ENCODE measurements at regions not wholly inside any gene's neighbourhood (a gene's known extent, or its start where the extent isn't known, plus 50 kb on each side); places are given as distances from the start of the nearest gene placed in this dataset.
A peak's percentile ranks its signal among the peaks of the same experiment; 100 is the strongest.

DNA sequence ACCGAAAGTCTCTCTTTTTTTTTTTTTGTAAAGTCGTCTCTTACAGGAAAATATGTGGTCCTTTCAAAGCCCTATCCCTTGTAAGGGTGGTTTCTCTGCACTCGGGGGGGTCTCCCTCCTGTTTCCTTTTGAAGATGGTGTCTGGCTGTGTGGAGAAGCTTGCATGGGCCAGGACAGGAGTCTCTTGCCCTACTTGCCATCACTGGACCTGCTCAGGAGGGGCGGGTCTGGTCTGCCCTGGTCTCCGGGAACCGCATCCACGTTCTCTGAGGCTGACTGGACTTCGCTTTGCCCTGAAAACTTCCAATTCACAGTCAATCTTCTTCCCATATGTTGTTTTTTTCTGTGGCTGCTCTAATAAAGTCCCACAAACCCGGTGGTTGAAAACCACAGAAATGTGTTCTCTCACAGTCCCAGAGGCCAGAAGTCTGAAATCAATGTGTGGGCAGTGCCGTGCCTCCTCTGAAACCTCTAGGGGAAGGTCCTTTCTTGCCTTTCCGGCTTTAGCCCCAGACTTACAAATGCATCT, 92.9 kb upstream of the IER5L start:
- Mint-ChIP-seq H3K27me3 (no peaks in the 10 kb centered on the region), H3K4me1 (peaks cover 25% of the 10 kb centered on the region), H3K9me3 (ENCODE audit: low read depth) (no peaks in the 10 kb centered on the region), H3K36me3 (ENCODE audit: low read depth) (no peaks in the 10 kb centered on the region), H3K4me3 (peak overlapping the region; percentile 35), H3K27ac (peak overlapping the region; percentile 34)
- ATAC-seq = peak; percentile 9
- intact Hi-C loops (cut with DNase I, micrococcal nuclease) = no loop called here
- CTCF ChIA-PET = no interaction called here
- peak; percentile 18 for DNase-seq
- POLR2A ChIA-PET = no interaction called here

DNA sequence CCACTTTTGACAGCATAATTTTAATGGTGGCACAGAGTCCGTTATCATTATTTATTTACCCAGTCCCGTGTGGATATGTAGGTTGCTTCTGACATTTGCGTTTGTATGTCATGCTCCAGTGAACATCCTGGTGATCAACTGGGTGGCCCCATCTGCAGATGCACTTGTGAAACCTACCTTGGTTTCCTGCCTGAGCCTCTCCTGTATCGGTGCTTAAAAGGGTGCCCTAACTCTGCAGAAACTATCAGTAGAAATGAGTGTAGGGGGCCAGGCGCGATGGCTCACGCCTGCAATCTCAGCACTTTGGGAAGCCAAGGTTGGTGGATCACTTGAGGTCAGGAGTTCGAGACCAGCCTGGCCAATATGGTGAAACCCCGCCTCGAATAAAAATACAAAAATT, 92.1 kb upstream of the IER5L start:
- DNase-seq = peak; percentile 76
- Mint-ChIP-seq H3K36me3 (ENCODE audit: low read depth) (no peaks in the 10 kb centered on the region), H3K9me3 (ENCODE audit: low read depth) (no peaks in the 10 kb centered on the region), H3K4me1 (peaks cover 25% of the 10 kb centered on the region), H3K4me3 (no peak overlapping the region), H3K27me3 (no peaks in the 10 kb centered on the region), H3K27ac (no peak overlapping the region)
- POLR2A ChIA-PET = no interaction called here
- intact Hi-C loops (cut with DNase I, micrococcal nuclease) = no loop called here
- ATAC-seq = peak; percentile 97
- CTCF ChIA-PET = no interaction called here

DNA sequence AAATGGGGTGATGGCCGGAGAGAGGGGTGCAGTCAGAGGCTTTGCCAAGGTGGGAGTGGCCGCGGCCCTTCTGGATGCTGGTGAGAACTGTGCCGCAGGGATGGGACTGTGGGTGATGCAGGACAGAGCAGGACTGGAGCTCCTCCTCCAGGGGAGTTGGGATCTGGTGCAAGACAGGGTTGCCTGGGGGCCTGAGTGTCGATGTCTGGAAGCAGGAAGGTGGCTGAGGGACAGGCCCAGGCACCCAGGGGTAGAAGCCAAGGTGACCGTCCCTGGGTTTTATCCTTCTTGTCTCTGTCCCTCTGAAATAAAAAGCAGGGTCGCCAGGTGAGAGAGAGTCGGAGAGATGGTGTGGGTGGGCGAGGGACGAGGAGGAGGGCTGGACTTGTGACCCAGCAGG, 89.1 kb upstream of the IER5L start:
- POLR2A ChIA-PET = no interaction called here
- CTCF ChIA-PET = no interaction called here
- no peak overlapping the region for H3K27ac Mint-ChIP-seq

DNA sequence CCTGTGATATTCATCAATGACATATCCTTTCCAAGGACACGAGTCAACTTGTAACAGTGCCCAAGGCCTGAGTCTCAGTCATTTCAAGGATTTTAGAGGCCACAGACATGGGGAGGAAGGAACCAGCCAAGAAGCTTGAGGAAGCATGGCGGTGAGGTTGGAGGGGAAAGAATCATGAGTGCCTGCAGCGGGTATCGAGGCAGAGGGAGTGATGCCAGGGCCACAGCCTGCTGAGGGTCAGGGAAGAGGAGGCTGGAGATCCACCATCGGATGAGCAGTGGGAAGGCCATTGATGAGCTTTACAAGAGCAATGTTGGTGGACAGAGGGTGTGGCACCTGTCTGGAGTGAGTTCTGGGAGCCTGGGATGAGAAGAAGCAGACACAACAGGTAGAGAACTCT, 88.5 kb upstream of the IER5L start:
- no peaks in the 10 kb centered on the region for H3K27me3 Mint-ChIP-seq
- ATAC-seq = no peak
- ChIA-PET CTCF (no interaction called here), POLR2A (no interaction called here)
- DNase-seq = no peak
- no peak overlapping the region for H3K27ac Mint-ChIP-seq
- no peak overlapping the region for H3K4me3 Mint-ChIP-seq
- no peaks in the 10 kb centered on the region for H3K9me3 Mint-ChIP-seq (ENCODE audit: low read depth)
- no peaks in the 10 kb centered on the region for H3K36me3 Mint-ChIP-seq (ENCODE audit: low read depth)
- intact Hi-C loops (cut with DNase I, micrococcal nuclease) = no loop called here
- peaks cover 22% of the 10 kb centered on the region for H3K4me1 Mint-ChIP-seq

More for the DNA sequence above, 89.1 kb upstream of the IER5L start:
- no peak for DNase-seq
- Mint-ChIP-seq H3K4me3 (no peak overlapping the region), H3K36me3 (ENCODE audit: low read depth) (no peaks in the 10 kb centered on the region), H3K4me1 (peaks cover 25% of the 10 kb centered on the region), H3K9me3 (ENCODE audit: low read depth) (no peaks in the 10 kb centered on the region), H3K27me3 (no peaks in the 10 kb centered on the region)
- intact Hi-C loops (cut with DNase I, micrococcal nuclease) = no loop called here
- ATAC-seq = no peak

DNA sequence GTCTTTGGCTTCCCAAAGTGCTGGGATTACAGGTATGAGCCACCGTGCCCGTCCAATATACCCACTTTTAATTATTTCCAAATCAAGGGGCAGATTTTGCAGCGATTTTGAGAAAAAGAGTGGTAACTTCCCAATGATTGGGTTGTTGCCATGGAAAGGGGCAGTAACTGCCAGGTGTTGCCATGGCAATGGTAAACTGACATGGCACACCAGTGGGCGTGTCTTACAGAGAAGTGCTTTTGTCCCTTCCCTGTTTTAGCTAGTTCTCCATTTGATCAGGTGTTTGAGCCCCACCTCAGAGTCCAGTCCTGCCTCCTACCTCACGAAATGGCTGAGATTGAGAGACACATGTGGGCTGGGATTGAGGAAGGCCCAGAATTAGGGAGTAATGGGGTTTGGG, 86.3 kb upstream of the IER5L start:
- CTCF ChIA-PET = no interaction called here

DNA sequence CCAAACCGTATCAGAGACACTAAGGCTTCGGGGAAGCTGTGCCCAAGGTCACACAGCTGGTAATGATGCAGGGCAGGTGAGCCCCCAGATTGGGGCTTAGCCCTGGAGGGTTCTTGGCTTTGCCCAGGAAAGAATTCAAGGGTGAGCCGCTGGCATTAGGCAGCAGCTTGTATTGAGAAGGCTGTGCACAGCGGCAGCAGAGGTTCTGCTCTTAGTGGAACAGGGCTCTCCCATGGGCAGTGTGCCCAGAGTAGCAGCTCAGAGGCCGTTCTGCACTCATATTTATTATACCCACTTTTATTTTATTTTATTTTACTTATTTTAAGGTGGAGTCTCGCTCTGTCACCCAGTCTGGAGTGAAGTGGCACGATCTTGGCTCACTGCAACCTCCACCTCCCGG, 85.8 kb upstream of the IER5L start:
- peaks cover 14% of the 10 kb centered on the region for H3K27me3 Mint-ChIP-seq
- H3K4me3 Mint-ChIP-seq = no peak overlapping the region
- DNase-seq (no peak), ATAC-seq (no peak)
- no peak overlapping the region for H3K27ac Mint-ChIP-seq
- ChIA-PET CTCF (no interaction called here), POLR2A (no interaction called here)
- H3K36me3 Mint-ChIP-seq (ENCODE audit: low read depth) = no peaks in the 10 kb centered on the region
- peaks cover 22% of the 10 kb centered on the region for H3K4me1 Mint-ChIP-seq
- H3K9me3 Mint-ChIP-seq (ENCODE audit: low read depth) = no peaks in the 10 kb centered on the region
- intact Hi-C loops (cut with DNase I, micrococcal nuclease) = no loop called here

More for the DNA sequence above, 86.3 kb upstream of the IER5L start:
- POLR2A ChIA-PET = no interaction called here
- Mint-ChIP-seq H3K36me3 (ENCODE audit: low read depth) (no peaks in the 10 kb centered on the region), H3K27me3 (peaks cover 10% of the 10 kb centered on the region), H3K4me1 (peaks cover 17% of the 10 kb centered on the region), H3K4me3 (no peak overlapping the region), H3K9me3 (ENCODE audit: low read depth) (no peaks in the 10 kb centered on the region), H3K27ac (no peak overlapping the region)
- ATAC-seq (no peak), DNase-seq (no peak)
- intact Hi-C loops (cut with DNase I, micrococcal nuclease) = no loop called here

DNA sequence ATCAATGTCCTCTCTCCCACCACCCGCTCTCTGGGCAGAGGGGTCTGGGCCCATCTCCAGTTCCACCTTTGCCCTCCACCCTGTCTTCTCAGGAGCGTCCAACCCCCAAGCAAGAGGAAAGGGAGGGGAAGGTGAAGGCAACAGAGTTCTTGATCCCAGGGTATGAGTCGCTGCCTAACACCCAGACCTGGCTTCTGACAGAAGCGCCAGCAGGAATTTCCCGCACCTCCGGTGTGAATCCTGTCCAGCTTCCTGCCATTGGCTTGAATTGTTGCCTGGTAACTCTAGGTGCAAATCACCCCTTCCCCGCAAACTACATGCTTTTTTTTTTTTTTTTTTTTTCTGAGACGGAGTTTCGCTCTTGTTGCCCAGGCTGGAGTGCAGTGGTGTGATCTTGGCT, 84.2 kb upstream of the IER5L start:
- Mint-ChIP-seq H3K4me1 (peaks cover 27% of the 10 kb centered on the region), H3K4me3 (no peak overlapping the region), H3K27ac (no peak overlapping the region), H3K36me3 (ENCODE audit: low read depth) (no peaks in the 10 kb centered on the region), H3K9me3 (ENCODE audit: low read depth) (no peaks in the 10 kb centered on the region), H3K27me3 (peaks cover 15% of the 10 kb centered on the region)
- CTCF ChIA-PET = no interaction called here
- DNase-seq (no peak), ATAC-seq (no peak)
- intact Hi-C loops (cut with DNase I, micrococcal nuclease) = no loop called here
- POLR2A ChIA-PET = no interaction called here

DNA sequence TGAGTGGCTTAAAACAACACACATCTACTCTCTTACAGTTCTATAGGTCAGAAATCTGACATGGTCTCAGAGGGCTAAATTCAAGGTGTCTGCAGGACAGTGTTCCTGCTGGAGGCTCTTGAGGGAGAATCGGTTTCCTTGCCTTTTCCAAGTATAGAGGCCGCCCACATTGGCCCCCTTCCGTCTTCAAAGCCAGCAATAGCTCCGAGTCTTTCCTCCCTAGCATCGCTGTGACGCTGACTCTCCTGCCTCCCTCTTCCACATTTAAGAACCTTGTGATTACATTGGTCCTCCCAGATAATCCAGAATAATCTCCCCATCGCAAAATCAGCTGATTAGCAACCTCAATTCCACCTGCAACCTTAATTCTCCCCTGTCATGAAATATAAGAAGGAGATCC, 81.3 kb upstream of the IER5L start:
- no peaks in the 10 kb centered on the region for H3K36me3 Mint-ChIP-seq (ENCODE audit: low read depth)
- ATAC-seq (no peak), DNase-seq (no peak)
- intact Hi-C loops (cut with DNase I, micrococcal nuclease) = loop anchor here (2.0 to 5.0 kb wide), 2 partner anchors 82 to 119 kb away; partner anchors contain the start of gene IER5L (in 1 of the 2)
- ChIA-PET CTCF (no interaction called here), POLR2A (interaction anchor here (0.7 to 1.4 kb wide), 2 partner anchors 81 to 122 kb away, joined by 5 to 6 read pairs; partner anchors contain the start of gene IER5L)
- no peak overlapping the region for H3K27ac Mint-ChIP-seq
- H3K4me3 Mint-ChIP-seq = peak overlapping the region; percentile 61
- H3K9me3 Mint-ChIP-seq (ENCODE audit: low read depth) = no peaks in the 10 kb centered on the region
- peaks cover 15% of the 10 kb centered on the region for H3K27me3 Mint-ChIP-seq
- H3K4me1 Mint-ChIP-seq = peaks cover 27% of the 10 kb centered on the region

DNA sequence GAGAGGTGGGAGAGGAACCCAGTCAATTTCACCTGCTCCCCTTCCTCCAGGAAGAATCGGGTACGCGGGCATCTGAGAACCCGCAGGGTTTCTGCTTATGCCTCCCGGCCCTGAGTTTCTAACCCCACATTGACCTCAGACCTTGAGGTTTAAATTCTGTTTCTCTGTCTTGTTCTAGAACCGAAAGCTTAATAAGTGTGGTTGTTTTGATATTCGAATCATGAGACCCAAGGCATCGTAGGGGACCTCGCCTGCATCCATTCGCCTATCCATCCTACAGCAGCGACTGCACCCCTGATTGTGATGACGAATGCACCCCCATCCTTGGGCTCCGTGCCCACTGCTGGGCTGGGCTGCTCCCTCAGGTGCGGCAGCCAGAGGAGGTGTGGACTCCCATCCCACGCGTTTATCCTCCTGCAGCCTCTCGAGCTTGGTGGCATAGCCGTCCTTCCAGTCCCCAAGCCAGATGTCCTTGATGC, 80.8 kb upstream of the IER5L start:
- peaks cover 27% of the 10 kb centered on the region for H3K4me1 Mint-ChIP-seq
- ATAC-seq = peak; percentile 13
- H3K9me3 Mint-ChIP-seq (ENCODE audit: low read depth) = no peaks in the 10 kb centered on the region
- no peaks in the 10 kb centered on the region for H3K36me3 Mint-ChIP-seq (ENCODE audit: low read depth)
- POLR2A ChIA-PET = interaction anchor here (0.7 to 1.4 kb wide), 2 partner anchors 81 to 123 kb away, joined by 5 to 6 read pairs; partner anchors contain the start of gene IER5L
- intact Hi-C loops (cut with DNase I, micrococcal nuclease) = loop anchor here (1.0 to 5.0 kb wide), 9 partner anchors 22 to 367 kb away; partner anchors contain the start of genes IER5L (in 1 of the 2), NTMT1 (in 1 of the 2) and PTPA (in 1 of the 2)
- CTCF ChIA-PET = interaction anchor here (0.6 to 1.2 kb wide), 3 partner anchors 18 to 235 kb away, joined by 3 to 4 read pairs (median 3); no protein-coding TSS in a partner anchor
- DNase-seq = peak; percentile 28
- H3K27me3 Mint-ChIP-seq = peaks cover 15% of the 10 kb centered on the region
- H3K4me3 Mint-ChIP-seq = peak overlapping the region; percentile 61
- H3K27ac Mint-ChIP-seq = no peak overlapping the region

DNA sequence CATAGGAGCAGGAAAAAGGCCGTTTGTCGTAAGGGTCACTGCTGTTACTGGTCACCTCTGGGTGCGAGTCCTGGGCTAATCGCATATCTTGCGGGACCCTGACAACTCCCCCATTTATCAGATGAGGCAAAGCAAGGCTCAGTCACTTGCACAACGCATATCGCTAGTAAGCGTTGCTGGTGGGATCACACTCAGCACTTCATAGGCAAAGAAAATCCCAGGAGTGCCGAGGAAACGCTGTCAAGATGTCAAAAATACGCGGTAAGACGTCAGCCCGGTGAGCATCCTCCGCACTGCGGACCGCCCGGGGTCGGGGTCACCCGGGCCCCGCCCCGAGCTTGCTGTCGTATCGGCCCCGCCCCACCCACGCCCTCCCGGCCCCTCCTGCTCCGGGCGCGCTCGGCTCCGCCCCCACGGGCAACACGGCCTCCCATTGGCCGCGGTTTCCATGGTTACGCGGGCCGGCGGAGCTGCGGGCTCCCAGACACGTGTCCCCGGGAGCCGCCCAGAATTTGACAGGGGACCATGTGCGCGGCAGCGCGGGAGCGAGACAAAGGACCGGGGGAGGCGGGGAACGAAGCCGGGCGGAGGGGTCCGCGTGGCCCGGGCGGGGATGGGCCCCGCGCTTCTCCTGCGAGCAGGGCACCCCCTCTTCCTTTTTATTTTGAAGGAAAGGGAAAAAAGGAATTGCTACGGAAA, 80.2 kb upstream of the IER5L start:
- Mint-ChIP-seq H3K36me3 (ENCODE audit: low read depth) (no peaks in the 10 kb centered on the region), H3K27me3 (peaks cover 15% of the 10 kb centered on the region), H3K9me3 (ENCODE audit: low read depth) (no peaks in the 10 kb centered on the region), H3K4me1 (peaks cover 27% of the 10 kb centered on the region), H3K4me3 (peak overlapping the region; percentile 61), H3K27ac (no peak overlapping the region)
- ATAC-seq = peak; percentile 96
- peak; percentile 96 for DNase-seq
- intact Hi-C loops (cut with DNase I, micrococcal nuclease) = loop anchor here (1.0 to 5.0 kb wide), 9 partner anchors 21 to 368 kb away; partner anchors contain the start of genes IER5L (in 1 of the 2), NTMT1 (in 1 of the 2) and PTPA (in 1 of the 2)
- CTCF ChIA-PET = interaction anchor here (0.6 to 1.2 kb wide), 4 partner anchors 18 to 564 kb away, joined by 3 to 4 read pairs (median 3); no protein-coding TSS in a partner anchor
- POLR2A ChIA-PET = interaction anchor here (0.7 to 1.4 kb wide), 2 partner anchors 80 to 124 kb away, joined by 5 to 6 read pairs; partner anchors contain the start of gene IER5L

DNA sequence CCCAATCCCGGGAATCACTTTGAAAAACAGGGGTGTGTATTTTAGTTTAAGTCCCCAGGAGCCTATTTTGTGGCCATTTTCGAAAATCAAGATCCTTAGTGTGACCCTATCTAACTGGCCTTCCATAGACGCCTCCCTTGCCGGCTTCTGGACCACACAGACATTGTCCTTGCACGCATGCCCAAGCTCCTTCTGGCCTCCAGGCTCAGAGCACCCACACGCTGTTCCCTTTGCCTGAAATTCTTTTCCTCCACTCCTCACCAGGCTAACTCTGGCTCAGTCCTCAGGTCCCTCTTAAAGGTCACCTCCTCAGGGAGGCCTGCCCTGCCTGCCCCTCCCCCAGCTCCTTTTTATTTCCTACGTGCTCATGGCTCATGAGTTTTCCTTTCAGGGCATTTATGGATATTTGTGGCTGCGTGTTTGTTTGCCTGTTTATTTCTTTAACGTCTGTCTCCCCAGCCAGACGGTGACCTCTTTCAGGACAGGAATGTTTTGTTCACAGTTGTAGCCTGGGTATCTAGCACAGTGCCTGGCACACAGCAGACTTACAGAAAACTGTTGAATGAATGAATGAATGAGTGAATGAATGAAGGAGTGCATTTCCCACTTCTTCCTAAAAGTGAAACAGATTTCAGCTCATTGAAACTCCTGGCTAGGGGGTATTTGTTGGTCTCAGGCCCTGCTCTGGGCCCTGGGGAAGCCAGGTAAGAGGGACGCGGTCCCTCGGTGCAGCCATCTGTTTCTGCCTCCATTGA, 79.1 kb upstream of the IER5L start:
- DNase-seq = no peak
- peaks cover 15% of the 10 kb centered on the region for H3K27me3 Mint-ChIP-seq
- intact Hi-C loops (cut with DNase I, micrococcal nuclease) = loop anchor here in 1 of 2 experiments (5.0 kb wide), 1 partner anchor 80 kb away; the partner anchor contains the start of gene IER5L
- peak overlapping the region; percentile 1 for H3K4me3 Mint-ChIP-seq
- H3K4me1 Mint-ChIP-seq = peaks cover 27% of the 10 kb centered on the region
- no peak overlapping the region for H3K27ac Mint-ChIP-seq
- ATAC-seq = no peak
- no peaks in the 10 kb centered on the region for H3K36me3 Mint-ChIP-seq (ENCODE audit: low read depth)
- CTCF ChIA-PET = no interaction called here
- H3K9me3 Mint-ChIP-seq (ENCODE audit: low read depth) = no peaks in the 10 kb centered on the region
- POLR2A ChIA-PET = no interaction called here
